GM10266 (cell line): ENCODE measurements at regions not wholly inside any gene's neighbourhood (a gene's known extent, or its start where the extent isn't known, plus 50 kb on each side); places are given as distances from the start of the nearest gene placed in this dataset.

Experiments
- DNase-seq: peaks from one replicate; pipeline ENCODE4 v3.0.0; 2012; ENCODE audit errors: extremely low spot score
- CTCF ChIP-seq: IDR thresholded peaks from 2 replicates; pipeline ENCODE4 v1.5.1; 2012; ENCODE audit warnings: mild to moderate bottlenecking, low read depth; ENCODE audit not compliant: control insufficient read depth, insufficient read depth; ENCODE audit errors: missing control alignments

GRCh38 chr3:31043184-31043819, 148.8 kb upstream of the GADL1 start:
- no peak for TF ChIP-seq CTCF
- DNase-seq, result no peak

GRCh38 chr3:31047673-31048072, 153.2 kb upstream of the GADL1 start:
- DNase-seq, result no peak
- no peak for TF ChIP-seq CTCF

GRCh38 chr3:31048143-31048542, 153.7 kb upstream of the GADL1 start:
- no peak for TF ChIP-seq CTCF
- DNase-seq, result no peak

- TF ChIP-seq CTCF, result no peak
- no peak for DNase-seq
These were observed 155.8 kb upstream of the GADL1 start for GRCh38 chr3:31050296-31050695.

GRCh38 chr3:31051226-31051625, 156.8 kb upstream of the GADL1 start:
- TF ChIP-seq CTCF, result no peak
- no peak for DNase-seq

- no peak for DNase-seq
- no peak for TF ChIP-seq CTCF
These were observed 158.8 kb upstream of the GADL1 start for GRCh38 chr3:31053299-31053698.

- no peak for DNase-seq
- TF ChIP-seq CTCF, result no peak
These were observed 159.6 kb upstream of the GADL1 start for GRCh38 chr3:31054032-31054431.
